Caco-2 (cell line): ENCODE measurements at regions not wholly inside any gene's neighbourhood (a gene's known extent, or its start where the extent isn't known, plus 50 kb on each side); places are given as distances from the start of the nearest gene placed in this dataset.

ENCODE experiments used
- BruUV-seq: library from RNA; stranded (reverse); fragments of 400-500 nt; replicated peaks from 2 replicates; lab custom pipeline; 2021; lab: Mats Ljungman, UMichigan
- CTCF ChIA-PET: fragments of 300-600 bp; sonication (Branson Sonifier 250); formaldehyde crosslinking; loops from one replicate; lab custom pipeline; 2022; ENCODE audit warnings: antibody characterized with exemption; lab: Charles Lee
- POLR2A ChIA-PET: fragments of 300-600 bp; sonication (Branson Sonifier 250); formaldehyde crosslinking; loops from one replicate; lab custom pipeline; 2022; ENCODE audit warnings: antibody characterized with exemption; lab: Charles Lee
- DNase-seq, 2 experiments: peaks; one replicate each; pipeline versions ENCODE4 v3.0.0 to v3.0.0-alpha.2; 2020 to 2022
- H3K27me3 ChIP-seq: replicated peaks from 2 replicates; pipeline ENCODE4 v1.6.0; 2011; ENCODE audit warnings: low read length; ENCODE audit not compliant: control insufficient read depth, insufficient read depth
- H3K36me3 ChIP-seq: 2 replicates; pipeline ENCODE4 v1.5.1; 2011; ENCODE audit warnings: low read length; ENCODE audit not compliant: control insufficient read depth, insufficient read depth
- H3K4me1 ChIP-seq: fragments of 250-450 bp; sonication (Bioruptor Pico); 2 replicates; pipeline ENCODE4 v1.5.1; 2020; ENCODE audit warnings: mild to moderate bottlenecking
- H3K4me3 ChIP-seq: 2 replicates; pipeline ENCODE4 v1.5.1; 2011; ENCODE audit warnings: low read depth, mild to moderate bottlenecking, control low read depth, low read length
- H3K9me3 ChIP-seq: fragments of 250-450 bp; sonication (Bioruptor Pico); 2 replicates; pipeline ENCODE4 v1.5.1; 2020; ENCODE audit warnings: mild to moderate bottlenecking, moderate library complexity
- H3K27ac Mint-ChIP-seq: one replicate; pipeline ENCODE4 v1.8.0; 2022; ENCODE audit warnings: mixed read lengths; ENCODE audit not compliant: unreplicated experiment
- H3K27me3 Mint-ChIP-seq: one replicate; pipeline ENCODE4 v1.8.0; 2022; ENCODE audit warnings: mixed read lengths; ENCODE audit not compliant: insufficient read depth, unreplicated experiment
- H3K36me3 Mint-ChIP-seq: one replicate; pipeline ENCODE4 v1.8.0; 2022; ENCODE audit warnings: mild to moderate bottlenecking, mixed read lengths; ENCODE audit not compliant: insufficient read depth, unreplicated experiment
- H3K4me1 Mint-ChIP-seq: one replicate; pipeline ENCODE4 v1.8.0; 2022; ENCODE audit warnings: low read depth, mixed read lengths; ENCODE audit not compliant: unreplicated experiment
- H3K4me3 Mint-ChIP-seq: one replicate; pipeline ENCODE4 v1.8.0; 2022; ENCODE audit warnings: mild to moderate bottlenecking, moderate library complexity, mixed read lengths; ENCODE audit not compliant: unreplicated experiment
- H3K9me3 Mint-ChIP-seq: one replicate; pipeline ENCODE4 v1.8.0; 2022; ENCODE audit warnings: mixed read lengths; ENCODE audit not compliant: unreplicated experiment
- CTCF ChIP-seq, 2 experiments: fragments of 200-600 bp in 1 of 2; IDR thresholded peaks; 1 replicate in 1 of 2; 2 replicates in 1 of 2; pipeline versions ENCODE4 v1.5.1 to v1.8.0; 2011 to 2022; ENCODE audit warnings: antibody characterized with exemption in 1 of 2, control low read depth in 1 of 2, inconsistent platforms in 1 of 2, low read depth in 1 of 2, low read length in 1 of 2, mild to moderate bottlenecking in 1 of 2, moderate library complexity in 1 of 2; ENCODE audit not compliant: insufficient read depth in 1 of 2, severe bottlenecking in 1 of 2, unreplicated experiment in 1 of 2
- intact Hi-C: fragments of 100-400 bp; cut with micrococcal nuclease; formaldehyde crosslinking; loops from one replicate; pipeline ENCODE4 v1.10.0; 2022; ENCODE audit not compliant: unreplicated experiment

DNA sequence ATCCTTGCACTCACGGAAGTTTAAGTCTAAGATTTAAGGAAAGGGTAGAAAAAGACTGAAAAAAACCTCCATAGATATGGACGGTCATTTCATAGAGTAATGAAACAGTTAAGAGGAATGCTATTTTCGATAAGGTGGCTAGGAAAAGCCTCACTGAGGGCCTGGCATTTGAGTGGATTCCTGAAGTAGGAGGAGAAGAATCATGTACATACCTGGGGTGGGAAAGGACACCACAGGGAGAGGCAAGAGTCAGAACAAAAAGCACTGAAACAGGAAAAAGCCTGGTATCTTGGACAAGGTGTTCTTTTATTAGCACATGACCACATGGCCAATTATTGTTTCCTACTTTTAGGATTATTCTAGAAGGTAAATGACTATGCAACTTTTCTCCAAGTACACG is 547.2 kb upstream of the DIPK2B start:
- H3K27me3 ChIP-seq = no peaks in the 10 kb centered on the region
- H3K4me1 Mint-ChIP-seq = no peaks in the 10 kb centered on the region
- no peaks in the 10 kb centered on the region; the same call in 1 of the 2 replicates for H3K36me3 ChIP-seq
- H3K36me3 Mint-ChIP-seq = peaks cover 22% of the 10 kb centered on the region
- H3K27me3 Mint-ChIP-seq = no peaks in the 10 kb centered on the region
- BruUV-seq = no TSS peak
- H3K4me1 ChIP-seq = no peaks in the 10 kb centered on the region
- H3K9me3 Mint-ChIP-seq = no peaks in the 10 kb centered on the region
- no peak for DNase-seq
- no peak overlapping the region for H3K27ac Mint-ChIP-seq
- intact Hi-C loops = loop anchor here (5.0 kb wide), 1 partner anchor 231 kb away; no protein-coding TSS in a partner anchor
- no peak for TF ChIP-seq CTCF (IDR thresholded peaks at IDR 0.05; ENCODE audit: insufficient read depth in 1 of 2, low read depth in 1 of 2, low read length in 1 of 2, severe bottlenecking in 1 of 2, unreplicated experiment in 1 of 2)
- POLR2A ChIA-PET = no interaction called here
- no peak overlapping the region for H3K4me3 ChIP-seq
- CTCF ChIA-PET = no interaction called here
- H3K4me3 Mint-ChIP-seq = no peak overlapping the region
- no peaks in the 10 kb centered on the region for H3K9me3 ChIP-seq

DNA sequence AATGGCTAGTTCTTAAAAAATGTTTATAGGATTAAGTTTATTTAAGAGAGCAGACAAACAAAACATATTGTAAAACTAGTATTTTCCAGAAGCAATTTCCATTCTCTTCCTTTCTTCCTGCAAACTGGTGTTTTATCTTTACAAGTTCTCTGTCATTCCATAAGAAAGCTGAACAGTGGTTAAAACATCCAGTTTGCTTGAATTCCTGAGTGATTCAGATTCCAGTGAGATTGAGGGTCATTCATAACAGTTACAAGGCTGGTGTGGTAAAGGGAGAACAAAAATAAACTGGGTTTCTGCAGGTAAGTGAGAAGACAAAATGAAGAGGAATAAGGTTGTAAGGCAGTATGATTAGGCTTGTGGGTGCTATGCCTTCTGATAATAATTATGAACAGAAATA is 544.8 kb upstream of the DIPK2B start:
- H3K4me1 ChIP-seq = no peaks in the 10 kb centered on the region
- Mint-ChIP-seq H3K9me3 (no peaks in the 10 kb centered on the region), H3K27ac (no peak overlapping the region), H3K4me3 (no peak overlapping the region), H3K27me3 (no peaks in the 10 kb centered on the region), H3K4me1 (no peaks in the 10 kb centered on the region), H3K36me3 (peaks cover 15% of the 10 kb centered on the region)
- POLR2A ChIA-PET = no interaction called here
- intact Hi-C loops = loop anchor here (5.0 kb wide), 1 partner anchor 228 kb away; no protein-coding TSS in a partner anchor
- H3K27me3 ChIP-seq = no peaks in the 10 kb centered on the region
- no TSS peak for BruUV-seq
- no peaks in the 10 kb centered on the region for H3K9me3 ChIP-seq
- no peak overlapping the region for H3K4me3 ChIP-seq
- CTCF ChIA-PET = no interaction called here
- no peaks in the 10 kb centered on the region; the same call in 1 of the 2 replicates for H3K36me3 ChIP-seq
- TF ChIP-seq CTCF (IDR thresholded peaks at IDR 0.05; ENCODE audit: insufficient read depth in 1 of 2, low read depth in 1 of 2, low read length in 1 of 2, severe bottlenecking in 1 of 2, unreplicated experiment in 1 of 2) = no peak
- no peak for DNase-seq

DNA sequence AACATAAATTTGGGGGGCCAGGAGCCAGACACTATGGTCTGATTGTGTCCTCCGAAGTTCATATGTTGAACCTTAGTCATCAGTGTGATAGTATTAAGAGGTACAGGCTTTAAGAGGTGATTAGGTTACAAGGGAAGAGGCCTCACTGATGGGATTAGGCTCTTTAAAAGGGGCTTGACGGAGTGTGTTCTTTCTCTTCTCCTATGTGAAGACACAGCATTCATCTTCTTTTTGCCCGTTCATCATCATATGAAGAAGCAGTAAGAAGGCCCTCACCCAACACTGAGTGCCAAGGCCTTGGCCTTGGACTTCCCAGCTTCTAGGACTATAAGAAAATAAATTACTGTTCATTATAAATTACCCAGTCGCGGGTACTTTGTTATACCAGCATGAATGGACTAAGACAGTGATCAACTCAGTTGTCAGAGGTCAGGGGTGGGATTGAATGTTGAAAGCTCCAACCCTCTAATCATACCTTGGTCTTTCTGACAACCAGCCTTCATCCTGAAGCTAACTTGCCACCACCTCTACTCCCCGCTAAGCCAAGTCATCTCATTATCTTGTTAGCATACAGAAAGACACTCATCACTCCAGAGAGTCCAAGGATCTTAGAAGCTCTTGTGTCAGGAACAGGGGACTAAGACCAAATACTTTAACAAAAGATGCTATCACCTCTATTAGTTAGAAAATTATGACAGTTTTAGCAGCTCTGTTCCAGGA is 543.4 kb upstream of the DIPK2B start:
- ChIA-PET CTCF (no interaction called here), POLR2A (no interaction called here)
- DNase-seq = no peak
- no peaks in the 10 kb centered on the region for H3K27me3 ChIP-seq
- no peaks in the 10 kb centered on the region for H3K4me1 Mint-ChIP-seq
- no TSS peak for BruUV-seq
- intact Hi-C loops = no loop called here
- no peaks in the 10 kb centered on the region for H3K4me1 ChIP-seq
- no peaks in the 10 kb centered on the region for H3K9me3 ChIP-seq
- no peak overlapping the region for H3K4me3 ChIP-seq
- no peak for TF ChIP-seq CTCF (IDR thresholded peaks at IDR 0.05; ENCODE audit: insufficient read depth in 1 of 2, low read depth in 1 of 2, low read length in 1 of 2, severe bottlenecking in 1 of 2, unreplicated experiment in 1 of 2)
- H3K9me3 Mint-ChIP-seq = no peaks in the 10 kb centered on the region
- H3K27ac Mint-ChIP-seq = no peak overlapping the region
- H3K36me3 ChIP-seq = no peaks in the 10 kb centered on the region; the same call in 1 of the 2 replicates
- H3K27me3 Mint-ChIP-seq = no peaks in the 10 kb centered on the region
- peaks cover 6% of the 10 kb centered on the region for H3K36me3 Mint-ChIP-seq
- no peak overlapping the region for H3K4me3 Mint-ChIP-seq
